GM12878 (cell line): ENCODE measurements at regions not wholly inside any gene's neighbourhood (a gene's known extent, or its start where the extent isn't known, plus 50 kb on each side); places are given as distances from the start of the nearest gene placed in this dataset.

Source experiments
- ATAC-seq: fragments of 200-7000 bp; cut with Tn5 transposase; 3 replicates; pipeline ENCODE4 v1.9.1; 2020; ENCODE audit warnings: mild to moderate bottlenecking, moderate library complexity
- BruUV-seq: library from RNA; stranded (reverse); fragments of 400-500 nt; replicated peaks from 2 replicates; lab custom pipeline; 2021; lab: Mats Ljungman, UMichigan
- CTCF ChIA-PET: fragments of 300-600 bp; sonication (Branson Sonifier 250); formaldehyde crosslinking; extraction: SDS; loops from one replicate; lab custom pipeline; 2021; ENCODE audit warnings: inconsistent platforms; lab: Yijun Ruan, JAX
- POLR2A ChIA-PET: fragments of 350-600 bp; formaldehyde crosslinking; extraction: SDS; loops from one replicate; lab custom pipeline; 2021; ENCODE audit warnings: inconsistent platforms; lab: Charles Lee
- RAD21 ChIA-PET: fragments of 300-600 bp; sonication (Branson Sonifier 250); formaldehyde crosslinking; loops from one replicate; lab custom pipeline; 2023; ENCODE audit warnings: antibody characterized with exemption; ENCODE audit not compliant: unreplicated experiment; lab: Charles Lee
- SMC1A ChIA-PET: fragments of 300-600 bp; sonication (Branson Sonifier 250); formaldehyde crosslinking; loops from one replicate; lab custom pipeline; 2023; ENCODE audit not compliant: unreplicated experiment, uncharacterized antibody; lab: Charles Lee
- DNase-seq: peaks from one replicate; pipeline ENCODE4 v3.0.0-alpha.2; 2011; ENCODE audit warnings: low read depth, low spot score
- FAIRE-seq: peaks from 3 replicates; lab custom pipeline; 2011; peaks lifted over from hg19 to GRCh38; lab: Jason Lieb, UNC
- H2AFZ ChIP-seq: 2 replicates; pipeline ENCODE4 v1.6.0; 2011; ENCODE audit warnings: low read depth, low read length, control low read depth; ENCODE audit not compliant: control insufficient read depth
- H3K27ac ChIP-seq: 2 replicates; pipeline ENCODE4 v1.5.1; 2011; ENCODE audit warnings: control low read depth; ENCODE audit not compliant: control insufficient read depth, insufficient read depth
- H3K27me3 ChIP-seq, 2 experiments: replicated peaks in 1 of 2; 2 replicates each; pipeline versions ENCODE4 v1.6.0 to v1.6.1; 2011; ENCODE audit warnings: low read length in 1 of 2; ENCODE audit not compliant: control insufficient read depth in 2 of 2, insufficient read depth in 2 of 2
- H3K36me3 ChIP-seq, 2 experiments: 2 replicates each; pipeline ENCODE4 v1.5.1; 2011; ENCODE audit warnings: low read length in 1 of 2; ENCODE audit not compliant: control insufficient read depth in 2 of 2, insufficient read depth in 2 of 2
- H3K4me1 ChIP-seq: 2 replicates; pipeline ENCODE4 v1.6.1; 2011; ENCODE audit warnings: mild to moderate bottlenecking, low read length, moderate library complexity, mixed read lengths; ENCODE audit not compliant: control insufficient read depth, insufficient read depth
- H3K4me2 ChIP-seq: 2 replicates; pipeline ENCODE4 v1.6.0; 2011; ENCODE audit warnings: control low read depth; ENCODE audit not compliant: control insufficient read depth, insufficient read depth
- H3K4me3 ChIP-seq: fragments of 200-600 bp; sonication (generic); 2 replicates; pipeline ENCODE4 v1.5.1; 2016
- H3K79me2 ChIP-seq: 2 replicates; pipeline ENCODE4 v1.6.0; 2011; ENCODE audit warnings: low read length; ENCODE audit not compliant: control insufficient read depth, insufficient read depth
- H3K9ac ChIP-seq: 2 replicates; pipeline ENCODE4 v1.8.0; 2011; ENCODE audit warnings: low read length, control low read depth, mixed read lengths; ENCODE audit not compliant: control insufficient read depth, insufficient read depth
- H3K9me3 ChIP-seq: replicated peaks from 3 replicates; pipeline ENCODE4 v1.5.1; 2011; ENCODE audit warnings: mild to moderate bottlenecking, low read length; ENCODE audit not compliant: control insufficient read depth, insufficient read depth
- H4K20me1 ChIP-seq: 2 replicates; pipeline ENCODE4 v1.6.0; 2011; ENCODE audit not compliant: control insufficient read depth, insufficient read depth
- ASH2L ChIP-seq: fragments of 300-600, 200-600 bp; sonication (generic); IDR thresholded peaks from 2 replicates; pipeline ENCODE4 v1.6.1; 2017; ENCODE audit warnings: low read depth, mild to moderate bottlenecking, borderline replicate concordance
- ETV6 ChIP-seq, 2 experiments: fragments of 450-650 bp in 1 of 2; IDR thresholded peaks in 1 of 2; conservative IDR thresholded peaks in 1 of 2; 2 replicates each; pipeline ENCODE4 v1.6.1; 2014; ENCODE audit warnings: antibody characterized with exemption in 1 of 2, borderline replicate concordance in 1 of 2, low read depth in 1 of 2, mild to moderate bottlenecking in 1 of 2, moderate library complexity in 1 of 2
- FOS ChIP-seq: IDR thresholded peaks from 3 replicates; pipeline ENCODE4 v1.6.1; 2011; ENCODE audit warnings: borderline replicate concordance; ENCODE audit not compliant: insufficient read length; ENCODE audit errors: extremely low read depth
- IKZF2 ChIP-seq, 2 experiments: fragments of 450-650 bp; IDR thresholded peaks; 2 replicates each; pipeline ENCODE4 v1.6.1; 2017; ENCODE audit warnings: mild to moderate bottlenecking in 2 of 2, moderate library complexity in 2 of 2
- MEF2A ChIP-seq: IDR thresholded peaks from 2 replicates; pipeline ENCODE4 v1.6.1; 2011; ENCODE audit warnings: low read depth, mild to moderate bottlenecking, low read length, moderate library complexity; ENCODE audit not compliant: insufficient read depth
- PAX5 ChIP-seq: IDR thresholded peaks from 2 replicates; pipeline ENCODE4 v1.6.1; 2011; ENCODE audit warnings: low read depth, low read length, borderline replicate concordance
- PAX8 ChIP-seq: fragments of 450-650 bp; IDR thresholded peaks from 2 replicates; pipeline ENCODE4 v1.6.1; 2017; ENCODE audit warnings: mild to moderate bottlenecking, moderate library complexity
- PML ChIP-seq: IDR thresholded peaks from 2 replicates; pipeline ENCODE4 v1.6.1; 2012; ENCODE audit warnings: low read length, inconsistent platforms
- POU2F2 ChIP-seq: IDR thresholded peaks from 3 replicates; pipeline ENCODE4 v1.6.1; 2011; ENCODE audit warnings: low read depth, mild to moderate bottlenecking, low read length, borderline replicate concordance
- PRDM15 ChIP-seq: fragments of 450-650 bp; formaldehyde crosslinking; IDR thresholded peaks from 2 replicates; pipeline ENCODE4 v1.4.0; 2020; ENCODE audit warnings: mild to moderate bottlenecking, moderate library complexity
- RB1 ChIP-seq: fragments of 450-650 bp; formaldehyde crosslinking; IDR thresholded peaks from 2 replicates; pipeline ENCODE4 v1.6.1; 2017; ENCODE audit warnings: mild to moderate bottlenecking, borderline replicate concordance
- RBBP5 ChIP-seq: fragments of 200-600 bp; sonication (generic); conservative IDR thresholded peaks from 2 replicates; pipeline ENCODE4 v1.6.1; 2016
- TARDBP ChIP-seq: IDR thresholded peaks from 2 replicates; pipeline ENCODE4 v1.6.1; 2016; ENCODE audit warnings: borderline replicate concordance
- TBL1XR1 ChIP-seq: IDR thresholded peaks from 2 replicates; pipeline ENCODE4 v1.6.1; 2012; ENCODE audit warnings: low read depth, low read length, improper control_type of control experiment
- USF2 ChIP-seq: IDR thresholded peaks from 2 replicates; pipeline ENCODE4 v1.6.1; 2011; ENCODE audit warnings: low read depth, low read length, improper control_type of control experiment, borderline replicate concordance
- WRNIP1 ChIP-seq: IDR thresholded peaks from 2 replicates; pipeline ENCODE4 v1.6.1; 2011; ENCODE audit warnings: low read depth, low read length, improper control_type of control experiment, borderline replicate concordance
- ZZZ3 ChIP-seq: IDR thresholded peaks from 2 replicates; pipeline ENCODE4 v1.6.1; 2011; ENCODE audit warnings: low read depth; ENCODE audit not compliant: control insufficient read depth, insufficient read length
- WGBS: methylation state at CpG from one replicate; pipeline ENCODE4 v1.1.6; 2016; ENCODE audit warnings: low lambda C conversion rate; ENCODE audit not compliant: insufficient replicate concordance, insufficient coverage; ENCODE audit errors: missing lambda C conversion rate; 5-methylcytosine and 5-hydroxymethylcytosine counted together
- in situ Hi-C: fragments of 300-500 bp; cut with MboI; formaldehyde crosslinking; loops from 9 replicates; pipeline ENCODE4 v1.14.3; 2018; ENCODE audit warnings: mixed read lengths
- intact Hi-C: fragments of 100-400 bp; cut with micrococcal nuclease; formaldehyde crosslinking; loops from one replicate; pipeline ENCODE4 v1.14.2; 2022; ENCODE audit not compliant: unreplicated experiment

GRCh38 chr16:79847569-79847968, 247.0 kb upstream of the MAF start:
- RAD21 ChIA-PET, result no interaction called here
- intact Hi-C loops, result no loop called here
- SMC1A ChIA-PET, result no interaction called here
- DNase-seq (no peak), FAIRE-seq (no peak), ATAC-seq (no peak)
- CTCF ChIA-PET, result no interaction called here
- no peak overlapping the region for H3K4me2 ChIP-seq
- no peaks in the 10 kb centered on the region; the same call in 2 of the 3 replicates for H3K9me3 ChIP-seq
- no peaks in the 10 kb centered on the region for H3K79me2 ChIP-seq
- no peak for TF ChIP-seq RB1
- TF ChIP-seq FOS, result no peak
- no peak for TF ChIP-seq ETV6 (conservative IDR thresholded peaks at IDR 0.05 in 1 of 2, IDR thresholded peaks at IDR 0.05 in 1 of 2; ENCODE audit: borderline replicate concordance in 1 of 2, low read depth in 1 of 2)
- no peak for TF ChIP-seq RBBP5
- TF ChIP-seq ASH2L, result no peak
- TF ChIP-seq USF2, result no peak
- no peak for TF ChIP-seq TBL1XR1
- no peak for TF ChIP-seq PAX8
- TF ChIP-seq MEF2A, result no peak
- TF ChIP-seq PAX5, result no peak
- TF ChIP-seq IKZF2 (IDR thresholded peaks at IDR 0.05), result no peak
- no peak for TF ChIP-seq PML
- no peak for TF ChIP-seq ZZZ3
- no peak for TF ChIP-seq PRDM15 (CRISPR knock-in tag)
- no peak for TF ChIP-seq WRNIP1
- TF ChIP-seq TARDBP, result no peak
- no peak for TF ChIP-seq POU2F2
- H3K27me3 ChIP-seq, result no peaks in the 10 kb centered on the region
- no peak overlapping the region for H3K4me3 ChIP-seq
- BruUV-seq, result no TSS peak
- no peaks in the 10 kb centered on the region for H3K36me3 ChIP-seq
- no peaks in the 10 kb centered on the region for H4K20me1 ChIP-seq
- H3K9ac ChIP-seq, result no peak overlapping the region
- in situ Hi-C loops, result no loop called here
- no peak overlapping the region for H2AFZ ChIP-seq
- H3K4me1 ChIP-seq, result peaks cover 28% of the 10 kb centered on the region
- POLR2A ChIA-PET, result no interaction called here
- WGBS, result 69% methylated on average over 5 of the region's 5 CpGs
- H3K27ac ChIP-seq, result no peak overlapping the region
